GM10248 (cell line): ENCODE measurements at regions not wholly inside any gene's neighbourhood (a gene's known extent, or its start where the extent isn't known, plus 50 kb on each side); places are given as distances from the start of the nearest gene placed in this dataset.

Experiments used
- CTCF ChIA-PET: fragments of 300-600 bp; sonication (Branson Sonifier 250); formaldehyde crosslinking; extraction: SDS; loops from one replicate; lab custom pipeline; 2021; ENCODE audit warnings: antibody characterized with exemption; lab: Yijun Ruan, JAX
- POLR2A ChIA-PET: fragments of 350-650 bp; sonication (Branson Sonifier 250); formaldehyde crosslinking; extraction: SDS; loops from one replicate; lab custom pipeline; 2020; ENCODE audit warnings: antibody characterized with exemption; lab: Yijun Ruan, JAX
- DNase-seq: peaks from one replicate; pipeline ENCODE4 v3.0.0; 2012; ENCODE audit errors: extremely low spot score
- CTCF ChIP-seq: IDR thresholded peaks from 2 replicates; pipeline ENCODE4 v1.5.1; 2012; ENCODE audit warnings: mild to moderate bottlenecking, low read depth; ENCODE audit errors: extremely low read depth, missing control alignments, control extremely low read depth

DNA sequence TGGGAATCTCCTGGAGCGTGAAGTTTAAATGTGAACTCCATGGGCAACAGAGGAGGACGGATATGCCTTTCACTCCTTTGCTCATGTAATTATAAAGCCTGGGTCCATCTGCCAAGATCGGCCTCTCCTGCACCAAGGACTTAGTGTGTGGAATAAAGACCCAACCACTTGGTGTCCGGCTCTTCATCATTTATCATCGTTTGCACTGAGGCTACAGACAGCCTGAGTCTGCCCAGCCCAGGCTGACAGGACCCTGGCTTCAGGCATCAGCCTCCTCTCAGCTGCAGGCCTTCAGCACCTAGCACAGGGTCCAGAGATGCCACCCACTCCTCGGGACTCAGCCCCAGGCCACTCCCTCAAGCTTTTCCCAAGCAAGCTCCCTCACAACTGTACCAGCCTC is 206.8 kb upstream of the IPO5 start:
- POLR2A ChIA-PET, result no interaction called here

DNA sequence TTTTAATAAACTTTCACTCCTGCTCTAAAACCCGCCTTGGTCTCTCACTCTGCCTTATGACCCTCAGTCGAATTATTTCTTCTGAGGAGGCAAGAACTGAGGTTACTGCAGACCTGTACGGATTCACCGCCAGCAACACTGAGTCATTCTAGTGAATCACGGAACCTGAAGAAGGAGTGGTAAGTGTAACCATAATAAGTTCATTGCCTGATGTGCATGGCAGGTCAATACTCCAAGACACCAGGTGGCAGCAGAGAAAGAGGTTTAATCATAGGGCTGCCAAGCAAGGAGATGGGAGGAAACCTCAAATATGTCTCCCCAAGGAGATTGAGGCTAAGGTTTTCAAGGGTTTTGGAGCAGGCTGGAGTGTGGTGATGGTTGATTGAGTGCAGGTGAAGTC is 204.3 kb upstream of the IPO5 start:
- ChIA-PET CTCF (interaction anchor here (0.9 to 1.2 kb wide), 2 partner anchors 10 kb away, joined by 3 read pairs; no protein-coding TSS in a partner anchor), POLR2A (no interaction called here)
- peak; percentile 5 for TF ChIP-seq CTCF
- DNase-seq, result no peak

More for the DNA sequence above, 206.8 kb upstream of the IPO5 start:
- no peak for DNase-seq
- no peak for TF ChIP-seq CTCF
- CTCF ChIA-PET, result no interaction called here

GRCh38 chr13:97751477-97751876 is 202.0 kb upstream of the IPO5 start:
- no peak for TF ChIP-seq CTCF
- ChIA-PET POLR2A (no interaction called here), CTCF (interaction anchor here (1.4 kb wide), 1 partner anchor 12 kb away, joined by 3 read pairs; no protein-coding TSS in a partner anchor)
- no peak for DNase-seq

DNA sequence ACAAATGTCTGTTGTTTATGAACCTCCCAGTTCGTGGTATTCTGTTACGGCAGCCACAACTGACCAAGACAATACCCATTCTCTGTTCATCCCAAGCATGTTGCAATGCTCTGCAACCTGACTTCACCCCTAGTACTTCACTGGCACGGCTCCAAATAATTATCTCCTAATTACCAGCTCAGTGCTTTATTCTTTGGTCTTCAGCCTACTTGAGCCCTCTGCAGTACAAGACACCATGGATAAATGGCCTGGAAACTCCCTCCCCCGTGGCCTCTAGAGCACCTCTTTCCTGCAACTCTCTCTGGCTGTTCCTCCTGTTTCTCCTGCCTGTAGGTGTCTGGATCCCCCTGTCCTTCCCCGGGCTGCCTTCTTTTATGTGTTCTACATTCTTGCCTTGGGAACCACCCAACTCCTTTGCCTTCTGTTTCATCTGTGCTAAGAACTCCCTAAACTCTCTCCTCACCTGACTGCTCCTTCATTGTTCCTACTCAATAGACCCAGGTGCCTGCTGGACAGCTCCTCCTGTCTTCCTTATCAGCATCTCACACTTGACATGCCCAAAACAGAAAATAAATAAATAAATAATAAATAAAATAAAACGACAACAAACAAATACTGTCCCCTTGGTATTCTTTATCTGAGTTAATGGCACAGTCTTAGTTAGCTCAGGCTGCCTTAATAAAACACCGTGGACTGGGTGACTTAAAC is 200.4 kb upstream of the IPO5 start:
- ChIA-PET POLR2A (no interaction called here), CTCF (no interaction called here)
- no peak for DNase-seq

GRCh38 chr13:97753942-97754670 is 199.4 kb upstream of the IPO5 start:
- CTCF ChIA-PET, result no interaction called here
- no peak for TF ChIP-seq CTCF
- DNase-seq, result no peak

More for the DNA sequence above, 200.4 kb upstream of the IPO5 start:
- TF ChIP-seq CTCF, result no peak

GRCh38 chr13:97757807-97758206 is 195.7 kb upstream of the IPO5 start:
- DNase-seq, result no peak
- POLR2A ChIA-PET, result no interaction called here
- CTCF ChIA-PET, result no interaction called here

More at GRCh38 chr13:97753942-97754670, 199.4 kb upstream of the IPO5 start:
- POLR2A ChIA-PET, result no interaction called here

More at GRCh38 chr13:97757807-97758206, 195.7 kb upstream of the IPO5 start:
- no peak for TF ChIP-seq CTCF
